A549 (cell line): ENCODE measurements at regions not wholly inside any gene's neighbourhood (a gene's known extent, or its start where the extent isn't known, plus 50 kb on each side); places are given as distances from the start of the nearest gene placed in this dataset.

Source experiments
- ATAC-seq, 2 experiments: fragments of 200-7000 bp in 1 of 2; fragments of >200 bp in 1 of 2; cut with Nextera tagmentation in 1 of 2; cut with Tn5 transposase in 1 of 2; 3 replicates each; pipeline versions ENCODE4 v1.8.0 to v1.9.1; 2018 to 2020; ENCODE audit warnings: mild to moderate bottlenecking in 1 of 2, moderate library complexity in 1 of 2
- CTCF ChIA-PET: fragments of 300-600 bp; sonication (Branson Sonifier 250); formaldehyde crosslinking; extraction: SDS; loops from one replicate; lab custom pipeline; 2021; ENCODE audit warnings: antibody characterized with exemption, inconsistent platforms; lab: Yijun Ruan, JAX
- POLR2A ChIA-PET: fragments of 350-600 bp; formaldehyde crosslinking; extraction: SDS; loops from one replicate; lab custom pipeline; 2021; ENCODE audit warnings: antibody characterized with exemption, inconsistent platforms; lab: Yijun Ruan, JAX
- DNase-seq, 2 experiments: peaks; one replicate each; pipeline versions ENCODE4 v3.0.0 to v3.0.0-alpha.2; 2011 to 2016; ENCODE audit warnings: low read depth in 1 of 2, low spot score in 1 of 2
- FAIRE-seq: peaks from 2 replicates; lab custom pipeline; 2011; peaks lifted over from hg19 to GRCh38; lab: Jason Lieb, UNC
- H3K27ac ChIP-seq, 2 experiments: fragments of >200 bp; sonication (Bioruptor Twin); formaldehyde crosslinking; 3 replicates each; pipeline ENCODE4 v1.5.1; 2016 to 2017
- H3K4me1 ChIP-seq: fragments of >200 bp; sonication (Bioruptor Twin); formaldehyde crosslinking; 3 replicates; pipeline ENCODE4 v1.6.1; 2016
- H3K4me2 ChIP-seq: fragments of >200 bp; sonication (Bioruptor Twin); formaldehyde crosslinking; 3 replicates; pipeline ENCODE4 v1.6.1; 2016
- H3K4me3 ChIP-seq: fragments of >200 bp; sonication (Bioruptor Twin); formaldehyde crosslinking; 3 replicates; pipeline ENCODE4 v1.5.1; 2016
- H3K9me3 ChIP-seq: fragments of >200 bp; sonication (Bioruptor Twin); formaldehyde crosslinking; 3 replicates; pipeline ENCODE4 v1.6.1; 2016
- BCL3 ChIP-seq: fragments of >200 bp; sonication (Bioruptor Twin); formaldehyde crosslinking; IDR thresholded peaks from 3 replicates; pipeline ENCODE4 v1.6.1; 2016
- BHLHE40 ChIP-seq: IDR thresholded peaks from 2 replicates; pipeline ENCODE4 v1.6.1; 2012; ENCODE audit warnings: low read depth, low read length, inconsistent platforms
- CBX2 ChIP-seq: fragments of 200-600 bp; sonication (generic); IDR thresholded peaks from 2 replicates; pipeline ENCODE4 v1.6.1; 2016; ENCODE audit warnings: low read depth, mild to moderate bottlenecking, borderline replicate concordance
- CHD2 ChIP-seq: fragments of 150-350 bp; IDR thresholded peaks from 2 replicates; pipeline ENCODE4 v1.6.1; 2014; ENCODE audit warnings: low read length; ENCODE audit not compliant: partially characterized antibody
- CTCF ChIP-seq: fragments of >200 bp; sonication (Bioruptor Twin); formaldehyde crosslinking; IDR thresholded peaks from 3 replicates; pipeline ENCODE4 v1.5.1; 2016
- E2F6 ChIP-seq: IDR thresholded peaks from 2 replicates; pipeline ENCODE4 v1.6.1; 2012; ENCODE audit warnings: low read depth, borderline replicate concordance
- ELK1 ChIP-seq: fragments of 150-350 bp; IDR thresholded peaks from 2 replicates; pipeline ENCODE4 v1.6.1; 2014; ENCODE audit warnings: low read depth, mild to moderate bottlenecking, low read length
- ESRRA ChIP-seq: fragments of 150-350 bp; IDR thresholded peaks from 2 replicates; pipeline ENCODE4 v1.6.1; 2014; ENCODE audit warnings: mild to moderate bottlenecking, low read length, borderline replicate concordance
- FOSB ChIP-seq: fragments of 250-450 bp; sonication (Bioruptor Pico); IDR thresholded peaks from 2 replicates; pipeline ENCODE4 v1.5.0; 2020; ENCODE audit warnings: mild to moderate bottlenecking, moderate library complexity
- FOSL2 ChIP-seq, 2 experiments: fragments of 450-650 bp in 1 of 2; fragments of >200 bp in 1 of 2; sonication (Bioruptor Twin) in 1 of 2; formaldehyde crosslinking; IDR thresholded peaks; 2 replicates each; pipeline versions ENCODE4 v1.5.0 to v1.6.1; 2016 to 2020; ENCODE audit warnings: mild to moderate bottlenecking in 1 of 2, moderate library complexity in 1 of 2
- FOXS1 ChIP-seq: fragments of 250-450 bp; sonication (Bioruptor Pico); IDR thresholded peaks from 2 replicates; pipeline ENCODE4 v1.5.0; 2020; ENCODE audit warnings: mild to moderate bottlenecking, moderate library complexity
- HES2 ChIP-seq: fragments of >200 bp; sonication (Bioruptor Twin); formaldehyde crosslinking; IDR thresholded peaks from 2 replicates; pipeline ENCODE4 v1.6.1; 2016
- JUN ChIP-seq, 2 experiments: fragments of >200 bp; sonication (Bioruptor Twin); formaldehyde crosslinking; IDR thresholded peaks; 2 replicates in 1 of 2; 3 replicates in 1 of 2; pipeline ENCODE4 v1.6.1; 2016 to 2017
- MAX ChIP-seq: IDR thresholded peaks from 2 replicates; pipeline ENCODE4 v1.6.1; 2012
- NR3C1 ChIP-seq: fragments of >200 bp; sonication (Bioruptor Twin); formaldehyde crosslinking; IDR thresholded peaks from 3 replicates; pipeline ENCODE4 v1.6.1; 2017
- PBX3 ChIP-seq: IDR thresholded peaks from 2 replicates; pipeline ENCODE4 v1.6.1; 2012
- POLR2A ChIP-seq: IDR thresholded peaks from 2 replicates; pipeline ENCODE4 v1.6.1; 2012; ENCODE audit warnings: mild to moderate bottlenecking, low read length
- RAD21 ChIP-seq, 2 experiments: fragments of >200 bp in 1 of 2; sonication (Bioruptor Twin) in 1 of 2; formaldehyde crosslinking in 1 of 2; IDR thresholded peaks in 1 of 2; conservative IDR thresholded peaks in 1 of 2; 2 replicates in 1 of 2; 3 replicates in 1 of 2; pipeline ENCODE4 v1.6.1; 2012 to 2018; ENCODE audit warnings: inconsistent platforms in 1 of 2
- RARB ChIP-seq: fragments of 250-450 bp; sonication (Bioruptor Pico); IDR thresholded peaks from 2 replicates; pipeline ENCODE4 v1.8.0; 2021; ENCODE audit warnings: mild to moderate bottlenecking, moderate library complexity
- REST ChIP-seq: fragments of 200-600 bp; sonication (generic); IDR thresholded peaks from 2 replicates; pipeline ENCODE4 v1.6.1; 2016; ENCODE audit warnings: antibody characterized with exemption, mild to moderate bottlenecking, moderate library complexity
- ZSCAN20 ChIP-seq: fragments of 250-450 bp; sonication (Bioruptor Pico); IDR thresholded peaks from 2 replicates; pipeline ENCODE4 v1.8.0; 2022; ENCODE audit warnings: mild to moderate bottlenecking, moderate library complexity
- whole genome bisulfite sequencing: methylation state at CpG from one replicate; pipeline ENCODE4 v1.1.6; 2017; ENCODE audit errors: missing lambda C conversion rate; 5-methylcytosine and 5-hydroxymethylcytosine counted together

GRCh38 chr9:107690021-107690420, 200.5 kb upstream of the KLF4 start:
- Histone ChIP-seq H3K4me2 (no peak overlapping the region), H3K27ac (no peak overlapping the region), H3K9me3 (no peaks in the 10 kb centered on the region), H3K4me3 (no peak overlapping the region), H3K4me1 (no peaks in the 10 kb centered on the region)
- FAIRE-seq (no peak), ATAC-seq (no peak), DNase-seq (no peak)
- no peak for TF ChIP-seq CBX2
- TF ChIP-seq FOXS1 (CRISPR knock-in tag), result no peak
- TF ChIP-seq FOSL2 (IDR thresholded peaks at IDR 0.05), result no peak
- no peak for TF ChIP-seq FOSL2 (CRISPR knock-in tag; IDR thresholded peaks at IDR 0.05)
- no peak for TF ChIP-seq RAD21 (conservative IDR thresholded peaks at IDR 0.05 in 1 of 2, IDR thresholded peaks at IDR 0.05 in 1 of 2)
- TF ChIP-seq MAX, result no peak
- TF ChIP-seq BCL3, result no peak
- TF ChIP-seq REST, result no peak
- TF ChIP-seq HES2, result no peak
- TF ChIP-seq E2F6, result no peak
- TF ChIP-seq CHD2, result no peak
- TF ChIP-seq JUN (IDR thresholded peaks at IDR 0.05), result no peak
- no peak for TF ChIP-seq PBX3
- ChIA-PET CTCF (interaction anchor here (1.4 to 1.5 kb wide), 2 partner anchors 9 to 12 kb away, joined by 3 to 11 read pairs; no protein-coding TSS in a partner anchor), POLR2A (no interaction called here)
- 26% methylated on average over 5 of the region's 5 CpGs for WGBS

GRCh38 chr9:107688728-107689127, 199.2 kb upstream of the KLF4 start:
- Histone ChIP-seq H3K4me3 (no peak overlapping the region), H3K4me2 (no peak overlapping the region), H3K9me3 (no peaks in the 10 kb centered on the region), H3K4me1 (no peaks in the 10 kb centered on the region), H3K27ac (no peak overlapping the region)
- ATAC-seq, result no peak
- CTCF ChIA-PET, result no interaction called here
- TF ChIP-seq NR3C1 (no peak), CTCF (no peak), FOSL2 (IDR thresholded peaks at IDR 0.05) (no peak), FOSL2 (CRISPR knock-in tag; IDR thresholded peaks at IDR 0.05) (no peak), ESRRA (no peak), FOSB (CRISPR knock-in tag) (no peak), RARB (CRISPR knock-in tag) (no peak), BHLHE40 (no peak), ZSCAN20 (CRISPR knock-in tag) (no peak), ELK1 (no peak), POLR2A (no peak), HES2 (no peak)
- POLR2A ChIA-PET, result no interaction called here
- no peak for DNase-seq
- FAIRE-seq, result no peak
